Neural progenitor cell (in vitro differentiated cells): ENCODE measurements at regions not wholly inside any gene's neighbourhood (a gene's known extent, or its start where the extent isn't known, plus 50 kb on each side); places are given as distances from the start of the nearest gene placed in this dataset.

ENCODE experiments used
- DNase-seq: peaks from one replicate; pipeline ENCODE4 v3.0.0-alpha.2; 2016; ENCODE audit warnings: low spot score
- H2AFZ ChIP-seq: fragments of 200-600 bp; sonication (generic); replicated peaks from 2 replicates; pipeline ENCODE4 v1.6.1; 2016; ENCODE audit warnings: antibody characterized with exemption
- H3F3A ChIP-seq: fragments of 200-600 bp; sonication (generic); 2 replicates; pipeline ENCODE4 v1.6.1; 2016; ENCODE audit warnings: antibody characterized with exemption, low read depth
- H3K27ac ChIP-seq: fragments of 200-600 bp; sonication (generic); 2 replicates; pipeline ENCODE4 v1.5.1; 2016; ENCODE audit warnings: mild to moderate bottlenecking
- H3K27me3 ChIP-seq: fragments of 200-600 bp; sonication (generic); 2 replicates; pipeline ENCODE4 v1.6.1; 2016; ENCODE audit warnings: mild to moderate bottlenecking, moderate library complexity
- H3K36me3 ChIP-seq: fragments of 200-600 bp; sonication (generic); 2 replicates; pipeline ENCODE4 v1.5.1; 2016
- H3K4me1 ChIP-seq: fragments of 200-600 bp; sonication (generic); 2 replicates; pipeline ENCODE4 v1.6.1; 2016; ENCODE audit warnings: mixed run types
- H3K4me2 ChIP-seq: fragments of 200-600 bp; sonication (generic); 2 replicates; pipeline ENCODE4 v1.6.1; 2016
- H3K4me3 ChIP-seq: fragments of 200-600 bp; sonication (generic); 2 replicates; pipeline ENCODE4 v1.5.1; 2016
- H3K79me2 ChIP-seq: fragments of 200-600 bp; sonication (generic); 2 replicates; pipeline ENCODE4 v1.6.1; 2016; ENCODE audit warnings: low read depth
- H3K9ac ChIP-seq: fragments of 200-600 bp; sonication (generic); 2 replicates; pipeline ENCODE4 v1.6.1; 2016
- H3K9me3 ChIP-seq: fragments of 200-600 bp; sonication (generic); 2 replicates; pipeline ENCODE4 v1.5.1; 2016; ENCODE audit warnings: low read depth
- H4K20me1 ChIP-seq: fragments of 200-600 bp; sonication (generic); 2 replicates; pipeline ENCODE4 v1.6.1; 2016; ENCODE audit warnings: low read depth
- H3K27ac Mint-ChIP-seq: 3 replicates; pipeline ENCODE4 v1.8.0; 2021; ENCODE audit warnings: mixed read lengths
- H3K27me3 Mint-ChIP-seq: 2 replicates; pipeline ENCODE4 v1.8.0; 2022; ENCODE audit warnings: low read depth, mild to moderate bottlenecking, inconsistent platforms, moderate library complexity, mixed read lengths; ENCODE audit not compliant: insufficient read depth
- H3K36me3 Mint-ChIP-seq: 3 replicates; pipeline ENCODE4 v1.8.0; 2021; ENCODE audit warnings: mixed read lengths
- H3K4me1 Mint-ChIP-seq: 3 replicates; pipeline ENCODE4 v1.8.0; 2021; ENCODE audit warnings: mixed read lengths
- H3K4me3 Mint-ChIP-seq: 3 replicates; pipeline ENCODE4 v1.8.0; 2021; ENCODE audit warnings: mild to moderate bottlenecking, moderate library complexity, mixed read lengths
- H3K9me3 Mint-ChIP-seq: 3 replicates; pipeline ENCODE4 v1.8.0; 2020; ENCODE audit warnings: mixed read lengths
- EZH2 ChIP-seq: fragments of 200-600 bp; sonication (generic); IDR thresholded peaks from 2 replicates; pipeline ENCODE4 v1.6.1; 2017; ENCODE audit warnings: antibody characterized with exemption, mild to moderate bottlenecking, moderate library complexity
- EZH2phosphoT487 ChIP-seq: fragments of 200-600 bp; sonication (generic); IDR thresholded peaks from 2 replicates; pipeline ENCODE4 v1.6.1; 2017; ENCODE audit warnings: antibody characterized with exemption
- TF ChIP-seq, protein P1 (sequence below): fragments of 200-600 bp; sonication (generic); IDR thresholded peaks from 2 replicates; pipeline ENCODE4 v1.5.1; 2017; ENCODE audit warnings: antibody characterized with exemption, mild to moderate bottlenecking

DNA sequence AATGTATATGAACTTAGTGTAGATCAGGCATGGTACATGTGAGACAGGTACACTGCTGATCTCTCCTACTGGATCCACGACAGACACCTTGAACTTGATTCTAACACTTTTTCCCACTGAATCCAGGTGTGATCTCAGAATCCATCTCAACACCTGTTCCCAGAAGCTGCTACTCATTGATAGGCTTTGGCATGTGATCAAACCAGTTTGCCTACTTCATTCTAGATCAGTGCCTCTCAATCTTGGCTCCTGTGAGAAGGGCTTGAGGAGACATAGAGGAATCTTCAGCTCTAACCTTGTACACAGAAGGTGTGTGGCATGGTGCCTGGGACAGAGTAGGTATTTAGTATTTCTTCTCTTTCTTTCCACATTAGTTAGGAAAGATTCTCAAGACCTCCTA lies 212.3 kb upstream of the ATP5MC3 start:
- Histone ChIP-seq H3K4me1 (no peaks in the 10 kb centered on the region), H3K27ac (no peak overlapping the region), H4K20me1 (no peaks in the 10 kb centered on the region), H3K36me3 (no peaks in the 10 kb centered on the region), H3K4me3 (no peak overlapping the region), H3K4me2 (no peak overlapping the region), H3K79me2 (no peaks in the 10 kb centered on the region), H2AFZ (no peak overlapping the region), H3K27me3 (no peaks in the 10 kb centered on the region), H3K9ac (no peak overlapping the region), H3F3A (no peaks in the 10 kb centered on the region), H3K9me3 (no peaks in the 10 kb centered on the region)
- Mint-ChIP-seq H3K27me3 (no peaks in the 10 kb centered on the region), H3K36me3 (no peaks in the 10 kb centered on the region), H3K4me1 (no peaks in the 10 kb centered on the region), H3K27ac (no peak overlapping the region), H3K9me3 (no peaks in the 10 kb centered on the region), H3K4me3 (no peak overlapping the region)
- no peak for DNase-seq
- no peak for TF ChIP-seq EZH2
- TF ChIP-seq, protein P1, sequence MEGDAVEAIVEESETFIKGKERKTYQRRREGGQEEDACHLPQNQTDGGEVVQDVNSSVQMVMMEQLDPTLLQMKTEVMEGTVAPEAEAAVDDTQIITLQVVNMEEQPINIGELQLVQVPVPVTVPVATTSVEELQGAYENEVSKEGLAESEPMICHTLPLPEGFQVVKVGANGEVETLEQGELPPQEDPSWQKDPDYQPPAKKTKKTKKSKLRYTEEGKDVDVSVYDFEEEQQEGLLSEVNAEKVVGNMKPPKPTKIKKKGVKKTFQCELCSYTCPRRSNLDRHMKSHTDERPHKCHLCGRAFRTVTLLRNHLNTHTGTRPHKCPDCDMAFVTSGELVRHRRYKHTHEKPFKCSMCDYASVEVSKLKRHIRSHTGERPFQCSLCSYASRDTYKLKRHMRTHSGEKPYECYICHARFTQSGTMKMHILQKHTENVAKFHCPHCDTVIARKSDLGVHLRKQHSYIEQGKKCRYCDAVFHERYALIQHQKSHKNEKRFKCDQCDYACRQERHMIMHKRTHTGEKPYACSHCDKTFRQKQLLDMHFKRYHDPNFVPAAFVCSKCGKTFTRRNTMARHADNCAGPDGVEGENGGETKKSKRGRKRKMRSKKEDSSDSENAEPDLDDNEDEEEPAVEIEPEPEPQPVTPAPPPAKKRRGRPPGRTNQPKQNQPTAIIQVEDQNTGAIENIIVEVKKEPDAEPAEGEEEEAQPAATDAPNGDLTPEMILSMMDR = no peak
- TF ChIP-seq EZH2phosphoT487 = no peak

GRCh38 chr2:175383286-175383685 lies 201.8 kb upstream of the ATP5MC3 start:
- Histone ChIP-seq H3K27me3 (no peaks in the 10 kb centered on the region), H3K9me3 (peaks cover 3% of the 10 kb centered on the region), H3K4me2 (no peak overlapping the region), H3K79me2 (no peaks in the 10 kb centered on the region), H3K27ac (no peak overlapping the region), H3K9ac (no peak overlapping the region), H3K4me1 (no peaks in the 10 kb centered on the region), H3K36me3 (no peaks in the 10 kb centered on the region), H2AFZ (no peak overlapping the region), H3F3A (no peaks in the 10 kb centered on the region), H4K20me1 (no peaks in the 10 kb centered on the region), H3K4me3 (no peak overlapping the region)
- TF ChIP-seq EZH2phosphoT487 = no peak
- TF ChIP-seq, protein P1 = no peak
- Mint-ChIP-seq H3K36me3 (peaks cover 4% of the 10 kb centered on the region), H3K4me1 (no peaks in the 10 kb centered on the region), H3K9me3 (peaks cover 30% of the 10 kb centered on the region), H3K4me3 (no peak overlapping the region), H3K27ac (no peak overlapping the region), H3K27me3 (peaks cover 6% of the 10 kb centered on the region)
- no peak for DNase-seq

DNA sequence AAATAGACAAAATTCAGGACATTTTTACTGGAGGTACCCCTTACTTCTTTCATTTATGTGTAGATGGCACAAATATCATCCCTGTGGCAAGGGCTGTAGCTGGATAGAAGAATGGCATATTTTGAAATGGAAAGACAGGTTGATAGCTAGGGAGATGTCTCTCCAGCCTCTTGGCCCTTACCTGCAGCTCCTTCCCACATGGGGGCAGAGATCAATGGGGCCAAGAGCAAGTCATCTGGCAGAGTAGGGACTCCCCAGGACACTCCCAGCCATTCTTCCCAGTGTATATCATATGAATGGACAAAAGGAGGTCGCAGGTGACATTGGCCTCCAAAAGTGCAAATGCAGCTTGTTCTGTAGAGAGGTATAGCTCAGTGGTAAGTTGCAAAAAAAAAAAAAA lies 192.2 kb upstream of the ATP5MC3 start:
- Mint-ChIP-seq H3K4me1 (peaks cover 8% of the 10 kb centered on the region), H3K27me3 (peaks cover 2% of the 10 kb centered on the region), H3K4me3 (no peak overlapping the region), H3K27ac (no peak overlapping the region), H3K36me3 (no peaks in the 10 kb centered on the region), H3K9me3 (no peaks in the 10 kb centered on the region)
- H3K36me3 ChIP-seq = no peaks in the 10 kb centered on the region
- H3K27ac ChIP-seq = no peak overlapping the region
- peaks cover 3% of the 10 kb centered on the region for H3K27me3 ChIP-seq
- H3K4me2 ChIP-seq = no peak overlapping the region
- H3F3A ChIP-seq = no peaks in the 10 kb centered on the region
- H3K4me3 ChIP-seq = no peak overlapping the region
- H3K9me3 ChIP-seq = no peaks in the 10 kb centered on the region
- no peak for DNase-seq
- no peak overlapping the region for H3K9ac ChIP-seq
- H4K20me1 ChIP-seq = no peaks in the 10 kb centered on the region
- H3K4me1 ChIP-seq = no peaks in the 10 kb centered on the region
- H3K79me2 ChIP-seq = no peaks in the 10 kb centered on the region
- TF ChIP-seq EZH2 (no peak), EZH2phosphoT487 (no peak)
- TF ChIP-seq, protein P1 = no peak
- no peak overlapping the region for H2AFZ ChIP-seq
